ENCODE measurements at regions not wholly inside any gene's neighbourhood (a gene's known extent, or its start where the extent isn't known, plus 50 kb on each side); places are given as distances from the start of the nearest gene placed in this dataset.
"Not testable (repeated sequence)": the region's sequence is repeated elsewhere in the genome, so short reads cannot be mapped to it uniquely, and the experiment has no call there.

- TF ChIP-seq CTCF, POLR2A (IDR thresholded peaks at IDR 0.05): not testable (repeated sequence)
These were observed 104.9 kb downstream of the TRAM1L1 start for GRCh38 chr4:116980436-116980835.
